HG03565 (cell line): ENCODE measurements at regions not wholly inside any gene's neighbourhood (a gene's known extent, or its start where the extent isn't known, plus 50 kb on each side); places are given as distances from the start of the nearest gene placed in this dataset.
A peak's percentile ranks its signal among the peaks of the same experiment; 100 is the strongest.

ENCODE experiments used
- ATAC-seq: cut with Tn5 transposase; IDR thresholded peaks from one replicate; pipeline ENCODE4 v1.9.1; 2021; ENCODE audit warnings: mild to moderate bottlenecking, moderate library complexity; ENCODE audit not compliant: unreplicated experiment

DNA sequence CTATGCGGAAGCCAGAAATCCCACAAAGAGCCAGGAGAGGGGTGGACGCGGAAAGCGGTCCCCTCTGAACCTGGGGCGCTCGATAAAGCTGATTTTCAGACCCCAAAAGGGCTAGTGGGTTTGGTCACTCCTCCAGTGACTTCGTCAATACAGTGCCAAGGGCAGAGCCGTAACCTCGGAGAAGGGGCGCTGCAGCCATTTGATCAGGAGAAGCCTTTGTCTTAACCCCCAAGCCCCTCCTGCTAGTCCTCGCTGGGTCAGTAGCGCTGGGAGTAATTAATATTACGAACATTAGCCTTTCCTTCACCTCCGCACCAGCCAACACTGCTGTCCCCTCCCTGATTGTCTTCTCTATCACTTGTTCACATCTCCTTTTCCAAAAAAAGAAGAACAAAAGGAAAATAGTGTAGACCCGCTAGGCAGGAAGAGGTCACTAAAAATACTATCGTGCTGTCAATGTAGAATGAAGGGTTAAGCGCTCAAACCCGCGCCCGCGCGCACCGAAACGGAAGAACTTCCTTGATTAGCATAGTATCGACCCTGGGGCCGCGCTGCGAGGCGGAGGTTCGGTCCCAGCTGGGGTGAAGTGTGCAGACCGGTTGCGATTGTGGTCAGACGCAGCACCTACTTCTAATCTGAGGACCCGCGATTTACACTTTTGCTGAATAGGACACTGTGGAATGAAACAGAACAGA, 63.2 kb upstream of the MAPRE2 start:
- no peak for ATAC-seq

DNA sequence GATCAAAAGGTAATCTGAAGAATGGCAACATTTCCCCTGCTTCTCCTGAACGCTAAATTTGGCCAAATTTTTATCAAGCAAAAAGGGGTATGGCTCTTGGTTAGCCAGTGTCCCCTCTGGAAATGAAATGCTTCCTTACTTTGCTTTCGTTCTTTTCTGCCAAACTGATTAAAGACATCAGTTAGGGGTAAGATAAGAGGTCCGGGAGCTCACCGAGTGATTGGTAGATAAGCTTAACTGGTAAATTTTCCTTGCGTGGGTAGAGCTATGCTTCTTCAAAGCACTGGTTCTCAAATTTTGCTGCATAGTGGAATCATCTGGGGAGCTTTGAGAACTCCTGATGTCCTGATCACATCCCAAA, 62.7 kb upstream of the MAPRE2 start:
- ATAC-seq, result no peak

GRCh38 chr18:34978953-34979608, 62.1 kb upstream of the MAPRE2 start:
- ATAC-seq, result peak; percentile 46

DNA sequence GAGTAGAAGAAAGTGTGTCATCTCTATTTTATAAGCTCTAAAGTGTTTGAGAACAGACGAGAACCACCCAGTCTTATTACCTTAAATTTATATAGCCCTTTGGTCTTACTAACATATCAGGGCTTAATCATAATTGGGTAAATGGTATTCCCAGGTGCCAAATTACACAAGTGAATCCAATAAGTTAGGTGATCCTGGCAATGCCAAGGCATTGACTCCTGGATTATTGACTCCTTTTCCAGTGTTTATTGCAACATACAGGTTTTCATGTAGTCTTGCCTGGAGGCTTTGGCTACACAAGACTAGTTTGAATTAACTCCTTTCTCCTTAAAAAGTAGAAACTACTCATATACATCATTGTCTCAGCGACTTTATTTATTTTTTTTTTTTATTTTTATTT, 59.7 kb upstream of the MAPRE2 start:
- no peak for ATAC-seq

GRCh38 chr18:34985963-34986362, 55.2 kb upstream of the MAPRE2 start:
- ATAC-seq, result no peak

GRCh38 chr18:34990597-34990996, 50.6 kb upstream of the MAPRE2 start:
- no peak for ATAC-seq

DNA sequence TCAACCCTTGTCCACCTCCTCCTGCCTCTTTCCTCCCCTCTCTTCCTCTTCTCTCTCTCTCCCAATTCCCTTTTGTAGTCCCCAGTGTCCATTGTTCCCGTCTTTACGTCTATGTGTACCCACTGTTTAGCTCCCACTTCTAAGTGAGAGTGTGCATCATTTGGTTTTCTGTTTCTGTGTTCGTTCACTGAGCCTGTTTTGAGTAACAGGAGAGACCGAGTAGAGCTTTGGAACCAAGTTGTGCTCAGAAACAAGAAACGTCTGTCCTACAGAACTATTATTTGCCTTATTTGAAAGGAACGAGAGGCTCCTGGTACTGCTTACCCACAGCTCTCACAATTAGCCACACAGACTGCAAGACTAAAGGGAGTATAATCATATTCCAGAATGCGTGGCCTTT, 50.1 kb upstream of the MAPRE2 start:
- no peak for ATAC-seq
